ENCODE measurements at regions not wholly inside any gene's neighbourhood (a gene's known extent, or its start where the extent isn't known, plus 50 kb on each side); places are given as distances from the start of the nearest gene placed in this dataset.
"Not testable (repeated sequence)": the region's sequence is repeated elsewhere in the genome, so short reads cannot be mapped to it uniquely, and the experiment has no call there.

GRCh38 chr1:29590583-29591565, 354.6 kb downstream of the PTPRU start:
- FAIRE-seq (peak; percentile 94), DNase-seq (ENCODE audit: low spot score) (peak; percentile 91)

GRCh38 chr1:29589716-29590115, 353.4 kb downstream of the PTPRU start:
- not testable (repeated sequence) for FAIRE-seq

DNA sequence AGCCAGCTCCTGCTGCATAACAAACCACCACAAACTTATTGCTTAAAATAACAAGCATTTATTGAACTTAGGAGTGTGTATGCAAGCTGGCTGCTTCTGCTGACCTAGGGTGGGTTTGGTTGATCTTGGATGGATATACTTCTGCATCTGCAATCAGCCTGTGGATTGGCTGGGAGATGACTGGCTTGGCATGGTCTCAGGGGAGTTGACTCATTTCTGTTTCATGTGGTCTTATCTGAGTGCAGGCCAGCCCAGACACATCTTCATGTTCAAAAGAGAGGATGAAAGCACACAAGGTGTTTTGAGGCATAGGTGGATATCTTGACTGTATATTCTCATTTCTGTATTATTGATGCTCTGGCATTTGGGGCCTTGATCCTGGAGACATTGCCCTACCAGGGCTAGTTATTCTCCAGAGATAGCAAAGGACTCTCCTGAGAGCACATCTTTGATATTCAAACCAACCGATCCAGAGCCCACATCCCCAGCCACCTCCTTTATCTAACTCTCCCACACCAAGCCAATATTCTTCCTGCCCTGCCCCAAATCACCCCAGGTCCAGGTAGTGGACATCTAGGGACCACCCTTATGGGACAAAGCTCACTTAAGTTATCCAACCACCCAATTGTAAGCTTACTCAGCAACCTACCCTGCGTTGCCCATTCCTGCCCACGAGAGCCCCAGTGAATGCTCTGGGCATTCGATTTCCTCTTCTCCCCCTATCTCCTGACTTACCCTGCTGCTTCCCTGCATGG, 350.8 kb downstream of the PTPRU start:
- no peak for DNase-seq (ENCODE audit: low spot score)
- FAIRE-seq = no peak

More at GRCh38 chr1:29589716-29590115, 353.4 kb downstream of the PTPRU start:
- not testable (repeated sequence) for DNase-seq (ENCODE audit: low spot score)

GRCh38 chr1:29586215-29586614, 349.9 kb downstream of the PTPRU start:
- no peak for FAIRE-seq

GRCh38 chr1:29585656-29586055, 349.3 kb downstream of the PTPRU start:
- DNase-seq (ENCODE audit: low spot score) (no peak), FAIRE-seq (no peak)

More at GRCh38 chr1:29586215-29586614, 349.9 kb downstream of the PTPRU start:
- DNase-seq (ENCODE audit: low spot score) = no peak

- no peak for DNase-seq (ENCODE audit: low spot score)
- no peak for FAIRE-seq
Observed at GRCh38 chr1:29585201-29585600, 348.9 kb downstream of the PTPRU start.

DNA sequence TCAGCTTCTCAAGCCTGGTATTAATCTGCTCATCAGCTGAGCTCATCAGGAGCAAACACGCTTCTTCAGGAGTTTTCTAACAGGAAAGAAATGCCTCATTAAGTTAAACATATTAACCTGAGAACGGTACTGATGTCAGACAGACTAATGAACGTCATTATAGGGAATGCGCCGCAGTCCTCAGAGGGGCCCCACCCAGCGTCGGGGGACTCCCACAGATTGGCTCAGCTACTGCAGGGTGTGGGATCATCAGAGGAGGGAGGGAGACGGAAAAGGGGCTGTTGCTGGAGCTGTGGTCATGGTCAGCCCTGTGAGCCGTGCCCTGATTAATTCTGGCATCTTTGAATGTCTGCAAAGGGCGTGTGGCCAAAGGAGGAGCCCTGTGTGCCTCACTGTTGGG, 348.5 kb downstream of the PTPRU start:
- FAIRE-seq = no peak
- peak; percentile 44 for DNase-seq (ENCODE audit: low spot score)

- DNase-seq (ENCODE audit: low spot score) = no peak
- FAIRE-seq = no peak
Observed at GRCh38 chr1:29584362-29584761, 348.0 kb downstream of the PTPRU start.

DNA sequence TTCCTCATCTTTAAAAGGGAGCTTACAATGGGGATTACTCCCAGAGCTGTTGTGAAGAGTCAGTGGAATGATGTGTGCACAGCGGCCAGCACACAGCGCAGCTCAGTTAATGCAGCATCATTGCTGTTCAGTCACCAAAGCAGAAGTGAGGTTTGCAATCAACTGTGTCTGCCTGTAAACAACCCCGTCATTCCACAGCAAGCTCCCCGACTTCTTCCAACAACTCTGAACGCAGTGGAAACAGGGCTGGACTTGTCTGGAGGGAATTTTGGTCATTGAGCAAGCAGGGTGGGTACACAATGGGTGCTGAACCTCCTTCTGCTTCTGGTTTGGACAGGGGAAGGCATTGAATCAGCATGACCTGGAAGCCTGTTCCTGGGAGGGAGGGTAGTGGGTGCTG, 347.4 kb downstream of the PTPRU start:
- DNase-seq (ENCODE audit: low spot score) = no peak
- no peak for FAIRE-seq

GRCh38 chr1:29581256-29581655, 344.9 kb downstream of the PTPRU start:
- FAIRE-seq (no peak), DNase-seq (ENCODE audit: low spot score) (no peak)

DNA sequence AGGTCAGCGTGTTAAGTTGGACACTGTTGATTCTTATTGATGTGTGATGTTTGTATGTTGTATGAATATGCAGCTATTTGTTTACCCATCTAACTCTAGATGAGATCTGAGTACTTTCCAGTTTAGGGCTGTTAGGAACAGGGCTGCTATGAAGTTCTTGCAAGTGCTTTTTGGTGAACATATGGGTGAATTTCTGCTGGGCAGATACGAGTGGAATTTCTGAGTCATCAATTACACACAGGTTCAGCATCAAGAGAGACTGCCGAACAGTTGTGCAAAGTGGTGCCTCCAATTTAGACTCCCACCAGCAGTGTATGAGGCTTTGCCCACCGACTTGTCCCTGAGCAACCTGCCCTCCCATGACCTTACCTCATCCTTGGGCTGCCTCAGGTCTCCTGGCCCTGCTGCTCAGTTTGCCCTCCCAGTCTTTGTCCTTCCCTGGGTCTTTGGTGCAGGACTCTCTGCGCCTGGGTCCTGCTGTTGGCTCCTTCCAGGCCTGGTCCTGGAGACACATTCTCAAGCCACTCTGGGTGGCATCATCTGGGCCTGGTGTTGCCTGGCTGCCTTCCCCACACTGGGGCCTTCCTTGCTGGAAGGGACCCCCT, 343.6 kb downstream of the PTPRU start:
- FAIRE-seq = no peak
- peak; percentile 46 for DNase-seq (ENCODE audit: low spot score)

DNA sequence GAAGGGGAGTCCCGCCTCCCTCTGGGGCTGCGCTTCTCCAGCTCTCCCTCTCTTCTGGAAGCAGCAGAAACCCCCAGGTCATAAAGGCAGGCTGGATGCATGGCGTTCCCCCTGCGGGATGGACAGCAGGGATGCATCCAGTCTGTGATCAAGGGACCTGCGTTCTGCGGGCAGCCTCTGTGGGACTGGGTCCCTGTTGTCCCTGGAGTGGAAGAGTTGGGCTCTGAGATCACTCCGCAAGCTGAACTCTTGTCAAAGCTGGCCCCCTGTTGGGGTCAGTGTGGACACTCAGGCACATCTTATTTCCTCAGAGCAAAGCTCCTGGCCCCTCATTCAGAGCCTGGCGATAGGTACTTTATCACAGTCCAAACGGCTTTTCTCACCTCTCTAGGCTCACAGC, 341.2 kb downstream of the PTPRU start:
- FAIRE-seq (no peak), DNase-seq (ENCODE audit: low spot score) (no peak)

- DNase-seq (ENCODE audit: low spot score) (no peak), FAIRE-seq (no peak)
Observed at GRCh38 chr1:29576510-29576909, 340.2 kb downstream of the PTPRU start.

GRCh38 chr1:29575826-29576225, 339.5 kb downstream of the PTPRU start:
- FAIRE-seq (no peak), DNase-seq (ENCODE audit: low spot score) (no peak)

DNA sequence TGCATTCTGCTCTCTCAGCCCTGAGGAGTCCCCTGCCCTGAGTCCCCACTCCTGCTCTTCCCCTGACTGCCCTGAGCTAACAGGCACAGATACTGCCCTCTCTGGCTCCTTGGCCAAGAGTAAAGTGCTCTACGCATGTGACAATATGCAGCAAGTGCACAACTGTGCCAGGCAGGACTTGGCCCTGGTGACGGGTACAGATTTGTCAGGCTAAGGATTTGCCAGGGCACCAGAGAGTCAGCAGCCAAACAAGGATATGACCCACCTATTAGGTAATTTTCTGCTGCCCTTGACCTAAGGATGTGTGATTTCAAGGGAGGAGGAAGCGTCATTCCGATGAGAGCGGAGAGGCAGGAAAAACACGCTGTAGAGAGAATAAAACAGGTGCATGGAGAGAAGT, 339.0 kb downstream of the PTPRU start:
- DNase-seq (ENCODE audit: low spot score) (no peak), FAIRE-seq (no peak)

DNA sequence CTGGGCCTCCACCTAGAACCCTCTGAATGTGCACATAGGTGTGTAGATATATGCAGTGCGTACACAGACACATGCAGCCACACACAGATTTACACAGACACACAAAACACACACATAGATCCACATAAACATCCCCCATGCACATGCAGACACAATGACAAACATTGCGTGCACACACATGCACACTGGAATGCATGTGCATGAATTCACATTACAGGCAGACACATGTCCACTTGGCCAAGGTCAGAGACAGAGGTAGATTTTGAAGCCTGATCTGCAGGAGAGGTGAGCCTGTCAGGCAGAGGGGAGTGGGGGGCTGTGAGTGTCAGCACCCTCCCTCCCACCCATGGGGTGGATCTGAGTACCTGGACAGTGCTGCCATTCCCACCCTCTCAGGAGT, 338.5 kb downstream of the PTPRU start:
- FAIRE-seq (no peak), DNase-seq (ENCODE audit: low spot score) (no peak)

- DNase-seq (ENCODE audit: low spot score) (peak; percentile 99), FAIRE-seq (peak; percentile 99)
Observed at GRCh38 chr1:29569971-29570634, 333.8 kb downstream of the PTPRU start.

- DNase-seq (ENCODE audit: low spot score) (no peak), FAIRE-seq (no peak)
Observed at GRCh38 chr1:29567257-29567656, 330.9 kb downstream of the PTPRU start.

DNA sequence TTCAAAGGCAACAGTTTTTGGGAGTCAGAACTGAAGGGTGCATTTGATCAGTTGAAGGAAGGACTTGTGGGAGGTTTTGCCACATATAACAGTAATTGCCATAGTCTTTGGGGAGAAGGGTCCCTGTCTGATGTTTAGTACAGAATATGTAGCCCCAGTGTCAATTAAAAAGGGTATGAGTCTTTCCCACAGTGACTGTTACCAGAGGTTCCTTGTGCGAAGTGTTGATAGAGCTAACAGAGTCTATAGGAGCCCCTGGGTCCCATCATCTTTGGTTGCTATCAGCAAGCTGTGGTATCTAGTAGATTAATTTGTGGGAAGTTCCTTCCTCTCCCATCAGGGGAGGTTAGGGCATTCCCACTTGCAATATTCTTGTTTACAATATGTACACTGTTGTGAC, 329.2 kb downstream of the PTPRU start:
- FAIRE-seq = no peak
- no peak for DNase-seq (ENCODE audit: low spot score)

GRCh38 chr1:29563571-29563970, 327.2 kb downstream of the PTPRU start:
- FAIRE-seq (no peak), DNase-seq (ENCODE audit: low spot score) (no peak)

DNA sequence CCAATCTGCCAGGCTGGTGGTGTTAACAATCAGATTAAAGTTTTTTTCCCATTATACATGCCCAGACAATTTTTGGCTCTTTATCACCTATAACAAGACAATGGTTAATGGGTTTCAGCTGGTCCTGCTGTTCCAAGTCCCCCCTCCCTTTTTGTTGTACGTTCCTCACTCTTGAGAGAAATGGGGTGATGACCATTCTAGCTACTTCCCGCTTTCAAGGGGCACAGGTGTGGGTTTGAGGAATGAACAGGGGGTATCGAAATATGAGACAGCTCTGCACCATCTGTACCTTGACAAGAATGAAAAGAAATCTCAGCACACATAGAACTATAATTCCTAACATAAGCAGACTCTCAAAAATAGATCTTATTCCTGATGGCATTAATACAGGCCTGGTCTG, 326.8 kb downstream of the PTPRU start:
- DNase-seq (ENCODE audit: low spot score) (no peak), FAIRE-seq (no peak)

Measured in RCC 7860 (cell line).